SK-N-SH (cell line): ENCODE measurements at regions not wholly inside any gene's neighbourhood (a gene's known extent, or its start where the extent isn't known, plus 50 kb on each side); places are given as distances from the start of the nearest gene placed in this dataset.

Experiments
- CTCF ChIA-PET: fragments of 300-600, 350-600 bp; formaldehyde crosslinking; extraction: SDS; loops from one replicate; lab custom pipeline; 2021; lab: Yijun Ruan, JAX
- POLR2A ChIA-PET: fragments of 350-600 bp; sonication (Branson Sonifier 250); formaldehyde crosslinking; extraction: SDS; loops from one replicate; lab custom pipeline; 2020; ENCODE audit warnings: antibody characterized with exemption, inconsistent platforms; lab: Yijun Ruan, JAX
- DNase-seq: peaks from one replicate; pipeline ENCODE4 v3.0.0; 2012
- H2AFZ ChIP-seq: fragments of 200-600 bp; sonication (generic); 2 replicates; pipeline ENCODE4 v1.8.1; 2016; ENCODE audit warnings: antibody characterized with exemption, mild to moderate bottlenecking, low read depth
- H3F3A ChIP-seq: fragments of 200-600 bp; sonication (generic); replicated peaks from 2 replicates; pipeline ENCODE3; 2016; ENCODE audit warnings: antibody characterized with exemption, mild to moderate bottlenecking; ENCODE audit not compliant: insufficient read depth
- H3K27ac ChIP-seq, 2 experiments: fragments of 200-500 bp in 1 of 2; fragments of 200-600 bp in 1 of 2; sonication (Bioruptor generic) in 1 of 2; sonication (generic), shearing (Covaris generic) in 1 of 2; 2 replicates each; pipeline versions ENCODE4 v1.5.1 to v1.6.1; 2014 to 2016; ENCODE audit warnings: low read depth in 2 of 2, inconsistent platforms in 1 of 2, low read length in 1 of 2, mild to moderate bottlenecking in 1 of 2, mixed read lengths in 1 of 2
- H3K27me3 ChIP-seq: fragments of 200-600 bp; sonication (generic), shearing (Covaris generic); 2 replicates; pipeline ENCODE4 v1.6.1; 2016; ENCODE audit warnings: mixed run types; ENCODE audit not compliant: insufficient read depth
- H3K36me3 ChIP-seq, 2 experiments: fragments of 200-500 bp in 1 of 2; fragments of 200-600 bp in 1 of 2; sonication (Bioruptor generic) in 1 of 2; sonication (generic) in 1 of 2; replicated peaks in 1 of 2; 2 replicates each; pipeline versions ENCODE3 to v1.5.1; 2014 to 2016; ENCODE audit warnings: low read length in 1 of 2, mild to moderate bottlenecking in 1 of 2; ENCODE audit not compliant: insufficient read depth in 2 of 2, control insufficient read depth in 1 of 2
- H3K4me1 ChIP-seq, 2 experiments: fragments of 200-500 bp in 1 of 2; fragments of 200-600 bp in 1 of 2; sonication (Bioruptor generic) in 1 of 2; sonication (generic), shearing (Covaris generic) in 1 of 2; 2 replicates each; pipeline versions ENCODE4 v1.5.1 to v1.6.1; 2014 to 2016; ENCODE audit warnings: low read depth in 1 of 2, low read length in 1 of 2, mixed run types in 1 of 2; ENCODE audit not compliant: insufficient read depth in 2 of 2, control insufficient read depth in 1 of 2
- H3K4me2 ChIP-seq: fragments of 200-600 bp; sonication (generic), shearing (Covaris generic); 2 replicates; pipeline ENCODE4 v1.6.1; 2017; ENCODE audit warnings: mixed run types
- H3K4me3 ChIP-seq, 2 experiments: fragments of 200-500 bp in 1 of 2; fragments of 200-600 bp in 1 of 2; sonication (Bioruptor generic) in 1 of 2; sonication (generic), shearing (Covaris generic) in 1 of 2; 2 replicates each; pipeline versions ENCODE4 v1.5.1 to v1.8.1; 2014 to 2016; ENCODE audit warnings: low read depth in 2 of 2, inconsistent platforms in 1 of 2, low read length in 1 of 2, mild to moderate bottlenecking in 1 of 2, mixed read lengths in 1 of 2, moderate library complexity in 1 of 2
- H3K79me2 ChIP-seq: fragments of 200-600 bp; sonication (generic); 2 replicates; pipeline ENCODE4 v1.8.1; 2017; ENCODE audit warnings: mild to moderate bottlenecking; ENCODE audit not compliant: insufficient read depth
- H3K9ac ChIP-seq: fragments of 200-600 bp; sonication (generic); 2 replicates; pipeline ENCODE4 v1.6.1; 2017; ENCODE audit warnings: mixed run types
- H3K9me2 ChIP-seq: fragments of 200-600 bp; sonication (generic); 2 replicates; pipeline ENCODE4 v1.6.1; 2017; ENCODE audit warnings: mixed run types
- H3K9me3 ChIP-seq: fragments of 200-600 bp; sonication (generic); 2 replicates; pipeline ENCODE4 v1.6.1; 2017; ENCODE audit warnings: mixed run types, mild to moderate bottlenecking, moderate library complexity
- H4K20me1 ChIP-seq: fragments of 200-600 bp; sonication (generic); 2 replicates; pipeline ENCODE4 v1.6.1; 2017; ENCODE audit warnings: mild to moderate bottlenecking, mixed run types; ENCODE audit not compliant: insufficient read depth
- CHD2 ChIP-seq: fragments of 150-350 bp; IDR thresholded peaks from 2 replicates; pipeline ENCODE4 v1.6.1; 2018; ENCODE audit warnings: low read length; ENCODE audit not compliant: partially characterized antibody
- EP300 ChIP-seq, 2 experiments: IDR thresholded peaks; 2 replicates each; pipeline versions ENCODE4 v1.4.0 to v1.6.1; 2012; ENCODE audit warnings: borderline replicate concordance in 1 of 2, low read depth in 1 of 2, low read length in 1 of 2
- FOSL2 ChIP-seq: IDR thresholded peaks from 2 replicates; pipeline ENCODE4 v1.4.0; 2012; ENCODE audit warnings: low read depth, mild to moderate bottlenecking, moderate library complexity, borderline replicate concordance
- GABPA ChIP-seq: IDR thresholded peaks from 2 replicates; pipeline ENCODE4 v1.4.0; 2012; ENCODE audit warnings: low read depth, mild to moderate bottlenecking
- GATA2 ChIP-seq: sonication (generic); formaldehyde crosslinking; IDR thresholded peaks from 2 replicates; pipeline ENCODE4 v1.5.0; 2020; ENCODE audit warnings: mild to moderate bottlenecking, missing genetic modification reagents
- JUND ChIP-seq: IDR thresholded peaks from 2 replicates; pipeline ENCODE4 v1.4.0; 2012
- MEF2A ChIP-seq: IDR thresholded peaks from 2 replicates; pipeline ENCODE4 v1.4.0; 2012; ENCODE audit warnings: low read depth, borderline replicate concordance
- NFIC ChIP-seq: IDR thresholded peaks from 2 replicates; pipeline ENCODE4 v1.4.0; 2012; ENCODE audit warnings: borderline replicate concordance
- RAD21 ChIP-seq: IDR thresholded peaks from 2 replicates; pipeline ENCODE4 v1.6.1; 2012; ENCODE audit warnings: mild to moderate bottlenecking, low read length
- RFX5 ChIP-seq: IDR thresholded peaks from 2 replicates; pipeline ENCODE4 v1.6.1; 2012; ENCODE audit warnings: mild to moderate bottlenecking, improper control_type of control experiment, low read length
- TAF1 ChIP-seq: IDR thresholded peaks from 2 replicates; pipeline ENCODE4 v1.6.1; 2012; ENCODE audit warnings: low read depth, mild to moderate bottlenecking, low read length, moderate library complexity, borderline replicate concordance
- WGBS: methylation state at CpG from one replicate; pipeline ENCODE4 v1.1.6; 2017; ENCODE audit warnings: low lambda C conversion rate; 5-methylcytosine and 5-hydroxymethylcytosine counted together
- TF ChIP-seq, protein P1 (sequence below): IDR thresholded peaks from 2 replicates; pipeline ENCODE4 v1.4.0; 2012; ENCODE audit warnings: low read depth, borderline replicate concordance
- TF ChIP-seq, protein P2 (sequence below): fragments of 150-350 bp; IDR thresholded peaks from 2 replicates; pipeline ENCODE4 v1.6.1; 2017; ENCODE audit warnings: antibody characterized with exemption, low read length, low read depth, borderline replicate concordance
- TF ChIP-seq, protein P3 (sequence below): IDR thresholded peaks from 2 replicates; pipeline ENCODE4; 2012

DNA sequence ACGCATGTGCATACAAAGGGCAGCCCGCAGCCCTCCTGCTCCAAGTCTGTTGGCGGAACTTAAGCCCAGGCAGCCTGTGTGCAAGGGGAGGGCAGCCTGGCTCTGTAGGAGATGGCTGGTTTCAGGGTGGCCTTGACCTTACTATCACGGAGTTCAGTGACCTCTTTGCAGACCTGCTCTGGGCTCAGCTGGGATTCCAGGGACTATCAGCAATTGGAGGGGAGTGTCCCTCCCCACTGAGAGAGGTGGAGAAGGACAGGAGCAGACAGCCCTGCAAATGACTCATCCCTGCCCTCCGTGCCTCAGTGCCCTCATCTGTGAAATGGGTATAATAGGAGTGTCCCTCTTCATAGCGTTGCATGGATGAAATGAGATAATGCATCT is 66.2 kb upstream of the DLK1 start:
- DNase-seq, result no peak
- H3K27ac ChIP-seq, result no peak overlapping the region
- TF ChIP-seq GATA2 (no peak), RAD21 (no peak), MEF2A (no peak), CHD2 (no peak), JUND (no peak), GABPA (no peak), RFX5 (no peak), FOSL2 (no peak), EP300 (IDR thresholded peaks at IDR 0.05; ENCODE audit: borderline replicate concordance in 1 of 2, low read depth in 1 of 2, low read length in 1 of 2) (no peak), NFIC (no peak), TAF1 (no peak)
- TF ChIP-seq, protein P1, sequence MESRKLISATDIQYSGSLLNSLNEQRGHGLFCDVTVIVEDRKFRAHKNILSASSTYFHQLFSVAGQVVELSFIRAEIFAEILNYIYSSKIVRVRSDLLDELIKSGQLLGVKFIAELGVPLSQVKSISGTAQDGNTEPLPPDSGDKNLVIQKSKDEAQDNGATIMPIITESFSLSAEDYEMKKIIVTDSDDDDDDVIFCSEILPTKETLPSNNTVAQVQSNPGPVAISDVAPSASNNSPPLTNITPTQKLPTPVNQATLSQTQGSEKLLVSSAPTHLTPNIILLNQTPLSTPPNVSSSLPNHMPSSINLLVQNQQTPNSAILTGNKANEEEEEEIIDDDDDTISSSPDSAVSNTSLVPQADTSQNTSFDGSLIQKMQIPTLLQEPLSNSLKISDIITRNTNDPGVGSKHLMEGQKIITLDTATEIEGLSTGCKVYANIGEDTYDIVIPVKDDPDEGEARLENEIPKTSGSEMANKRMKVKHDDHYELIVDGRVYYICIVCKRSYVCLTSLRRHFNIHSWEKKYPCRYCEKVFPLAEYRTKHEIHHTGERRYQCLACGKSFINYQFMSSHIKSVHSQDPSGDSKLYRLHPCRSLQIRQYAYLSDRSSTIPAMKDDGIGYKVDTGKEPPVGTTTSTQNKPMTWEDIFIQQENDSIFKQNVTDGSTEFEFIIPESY, result no peak
- TF ChIP-seq, protein P2, sequence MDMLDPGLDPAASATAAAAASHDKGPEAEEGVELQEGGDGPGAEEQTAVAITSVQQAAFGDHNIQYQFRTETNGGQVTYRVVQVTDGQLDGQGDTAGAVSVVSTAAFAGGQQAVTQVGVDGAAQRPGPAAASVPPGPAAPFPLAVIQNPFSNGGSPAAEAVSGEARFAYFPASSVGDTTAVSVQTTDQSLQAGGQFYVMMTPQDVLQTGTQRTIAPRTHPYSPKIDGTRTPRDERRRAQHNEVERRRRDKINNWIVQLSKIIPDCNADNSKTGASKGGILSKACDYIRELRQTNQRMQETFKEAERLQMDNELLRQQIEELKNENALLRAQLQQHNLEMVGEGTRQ, result no peak
- TF ChIP-seq, protein P3, sequence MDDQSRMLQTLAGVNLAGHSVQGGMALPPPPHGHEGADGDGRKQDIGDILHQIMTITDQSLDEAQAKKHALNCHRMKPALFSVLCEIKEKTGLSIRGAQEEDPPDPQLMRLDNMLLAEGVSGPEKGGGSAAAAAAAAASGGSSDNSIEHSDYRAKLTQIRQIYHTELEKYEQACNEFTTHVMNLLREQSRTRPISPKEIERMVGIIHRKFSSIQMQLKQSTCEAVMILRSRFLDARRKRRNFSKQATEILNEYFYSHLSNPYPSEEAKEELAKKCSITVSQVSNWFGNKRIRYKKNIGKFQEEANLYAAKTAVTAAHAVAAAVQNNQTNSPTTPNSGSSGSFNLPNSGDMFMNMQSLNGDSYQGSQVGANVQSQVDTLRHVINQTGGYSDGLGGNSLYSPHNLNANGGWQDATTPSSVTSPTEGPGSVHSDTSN, result no peak
- H3K4me3 ChIP-seq, result no peak overlapping the region
- H3K79me2 ChIP-seq, result no peaks in the 10 kb centered on the region
- no peaks in the 10 kb centered on the region for H3K36me3 ChIP-seq
- POLR2A ChIA-PET, result interaction anchor here (0.8 kb wide), 2 partner anchors 68 to 91 kb away, joined by 3 read pairs; no protein-coding TSS in a partner anchor
- no peak overlapping the region for H3K9ac ChIP-seq
- no peaks in the 10 kb centered on the region for H3F3A ChIP-seq
- no peak overlapping the region for H2AFZ ChIP-seq
- no peak overlapping the region for H3K4me2 ChIP-seq
- 82% methylated on average over 6 of the region's 6 CpGs for WGBS
- CTCF ChIA-PET, result interaction anchor here (4.3 to 5.8 kb wide), 3 partner anchors 12 to 276 kb away, joined by 33 to 41 read pairs (median 33); no protein-coding TSS in a partner anchor
- H3K9me2 ChIP-seq, result no peaks in the 10 kb centered on the region
- H3K27me3 ChIP-seq, result no peaks in the 10 kb centered on the region
- H3K4me1 ChIP-seq, result peaks cover 0 to 49% of the 10 kb centered on the region in 2 experiments; a peak in 1 of 4 replicates
- H4K20me1 ChIP-seq, result no peaks in the 10 kb centered on the region
- no peaks in the 10 kb centered on the region for H3K9me3 ChIP-seq
